HFFc6 (cell line): ENCODE measurements at regions not wholly inside any gene's neighbourhood (a gene's known extent, or its start where the extent isn't known, plus 50 kb on each side); places are given as distances from the start of the nearest gene placed in this dataset.
"Not testable (repeated sequence)": the region's sequence is repeated elsewhere in the genome, so short reads cannot be mapped to it uniquely, and the experiment has no call there.

Experiments
- DNase-seq: peaks from one replicate; pipeline ENCODE4 v3.0.0-alpha.2; 2018
- H3K27ac Mint-ChIP-seq: 2 replicates; pipeline ENCODE4 v1.8.0; 2020; ENCODE audit warnings: mild to moderate bottlenecking, mixed read lengths
- H3K27me3 Mint-ChIP-seq: 2 replicates; pipeline ENCODE4 v1.8.0; 2021; ENCODE audit warnings: mild to moderate bottlenecking, moderate library complexity, mixed read lengths; ENCODE audit not compliant: insufficient read depth
- H3K36me3 Mint-ChIP-seq: 2 replicates; pipeline ENCODE4 v1.8.0; 2021; ENCODE audit warnings: low read depth, mixed read lengths
- H3K4me1 Mint-ChIP-seq: 2 replicates; pipeline ENCODE4 v1.8.0; 2020; ENCODE audit warnings: low read depth, mixed read lengths
- H3K4me3 Mint-ChIP-seq: 2 replicates; pipeline ENCODE4 v1.8.0; 2020; ENCODE audit warnings: mild to moderate bottlenecking, moderate library complexity, mixed read lengths
- H3K9me3 Mint-ChIP-seq: 2 replicates; pipeline ENCODE4 v1.8.0; 2020; ENCODE audit warnings: mild to moderate bottlenecking, mixed read lengths
- CTCF ChIP-seq: fragments of 200-600 bp; sonication (generic); IDR thresholded peaks from 2 replicates; pipeline ENCODE4 v1.5.0; 2021; ENCODE audit warnings: antibody characterized with exemption, mild to moderate bottlenecking

DNA sequence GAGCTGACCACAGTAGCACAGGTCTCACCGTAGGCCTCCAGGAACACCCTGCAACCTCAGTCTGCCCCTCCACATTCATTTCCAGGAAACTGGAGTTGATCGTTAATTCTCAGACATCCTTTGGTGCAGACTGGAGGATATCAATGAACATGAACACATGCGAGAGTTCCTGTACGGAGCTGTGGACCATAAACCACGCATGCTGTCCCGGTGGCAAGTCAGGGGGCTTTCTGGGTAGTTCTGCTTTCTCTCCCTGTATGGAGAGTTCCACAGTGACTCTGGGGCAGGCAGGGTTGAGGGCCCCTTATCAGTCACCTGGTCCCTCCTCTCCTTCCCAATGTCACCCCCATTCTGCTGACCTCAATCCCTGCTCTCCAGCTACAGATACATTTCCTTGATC, 55.5 kb upstream of the URI1 start:
- H3K36me3 Mint-ChIP-seq = no peaks in the 10 kb centered on the region
- H3K4me1 Mint-ChIP-seq = peaks cover 7% of the 10 kb centered on the region
- no peak for DNase-seq
- no peak overlapping the region for H3K4me3 Mint-ChIP-seq
- H3K27ac Mint-ChIP-seq = no peak overlapping the region
- no peak for TF ChIP-seq CTCF
- no peaks in the 10 kb centered on the region for H3K9me3 Mint-ChIP-seq
- H3K27me3 Mint-ChIP-seq = peaks cover 6% of the 10 kb centered on the region

GRCh38 chr19:29887442-29887855, 54.6 kb upstream of the URI1 start:
- Mint-ChIP-seq H3K4me3 (no peak overlapping the region), H3K27ac (no peak overlapping the region), H3K9me3 (no peaks in the 10 kb centered on the region), H3K36me3 (no peaks in the 10 kb centered on the region), H3K27me3 (peaks cover 6% of the 10 kb centered on the region), H3K4me1 (peaks cover 6% of the 10 kb centered on the region)
- DNase-seq = peak; percentile 8
- no peak for TF ChIP-seq CTCF

- H3K4me1 Mint-ChIP-seq, H3K4me3 Mint-ChIP-seq, DNase-seq, H3K9me3 Mint-ChIP-seq, H3K36me3 Mint-ChIP-seq, H3K27ac Mint-ChIP-seq, H3K27me3 Mint-ChIP-seq: not testable (repeated sequence)
Measured at GRCh38 chr19:29888047-29888446, 54.0 kb upstream of the URI1 start.

DNA sequence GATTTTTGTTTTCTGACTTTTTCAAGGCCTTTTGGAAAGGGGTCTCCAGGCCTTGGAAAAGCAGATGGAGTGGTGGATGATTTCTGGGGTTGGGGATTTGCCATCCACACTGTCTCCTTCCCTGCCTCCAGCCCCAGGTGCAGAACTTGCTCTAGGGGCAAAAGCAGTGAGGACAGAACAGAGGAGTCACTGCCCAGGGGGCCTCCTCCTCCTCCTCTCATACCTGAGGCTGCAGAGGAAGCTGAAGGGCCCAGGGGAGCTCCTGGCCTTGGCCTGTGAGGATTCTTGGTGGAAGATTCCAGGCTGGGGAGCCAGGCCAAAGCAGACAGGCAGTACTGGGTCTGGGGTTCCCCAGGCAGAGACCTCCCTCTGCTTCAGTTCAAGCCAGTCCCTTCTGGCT, 52.3 kb upstream of the URI1 start:
- Mint-ChIP-seq H3K4me3 (no peak overlapping the region), H3K27me3 (peaks cover 6% of the 10 kb centered on the region), H3K9me3 (no peaks in the 10 kb centered on the region), H3K36me3 (no peaks in the 10 kb centered on the region), H3K4me1 (no peaks in the 10 kb centered on the region), H3K27ac (no peak overlapping the region)
- TF ChIP-seq CTCF = no peak
- no peak for DNase-seq

DNA sequence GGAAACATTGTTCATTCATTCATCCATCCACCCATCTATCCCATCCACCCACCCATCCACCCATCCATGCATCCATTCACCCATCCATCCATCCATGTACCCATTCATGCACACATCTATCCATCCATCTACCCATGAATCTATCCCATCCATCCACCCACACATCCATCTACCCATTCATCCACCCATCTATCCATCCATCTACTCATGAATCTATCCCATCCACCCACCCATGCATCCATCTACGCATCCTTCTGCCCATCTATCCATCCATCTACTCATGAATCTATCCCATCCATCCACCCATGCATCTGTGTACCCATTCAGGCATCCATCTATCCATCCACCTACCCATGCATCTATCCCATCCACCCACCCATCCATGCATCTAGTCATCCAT, 51.6 kb upstream of the URI1 start:
- Mint-ChIP-seq H3K27me3 (peaks cover 6% of the 10 kb centered on the region), H3K36me3 (no peaks in the 10 kb centered on the region), H3K4me1 (no peaks in the 10 kb centered on the region), H3K9me3 (no peaks in the 10 kb centered on the region), H3K4me3 (no peak overlapping the region), H3K27ac (no peak overlapping the region)
- DNase-seq = no peak
- no peak for TF ChIP-seq CTCF
